Chondrocyte (in vitro differentiated cells): ENCODE measurements at regions not wholly inside any gene's neighbourhood (a gene's known extent, or its start where the extent isn't known, plus 50 kb on each side); places are given as distances from the start of the nearest gene placed in this dataset.

Experiments
- DNase-seq: peaks from one replicate; pipeline ENCODE4 v3.0.0; 2021; ENCODE audit warnings: mixed read lengths, low spot score
- H3K27ac Mint-ChIP-seq: one replicate; pipeline ENCODE4 v1.8.0; 2021; ENCODE audit warnings: mild to moderate bottlenecking, moderate library complexity, mixed read lengths; ENCODE audit not compliant: unreplicated experiment
- H3K27me3 Mint-ChIP-seq: 2 replicates; pipeline ENCODE4 v1.8.0; 2021; ENCODE audit warnings: low read depth, mixed read lengths
- H3K36me3 Mint-ChIP-seq: 2 replicates; pipeline ENCODE4 v1.8.0; 2021; ENCODE audit warnings: low read depth, mixed read lengths
- H3K4me1 Mint-ChIP-seq: 2 replicates; pipeline ENCODE4 v1.8.0; 2021; ENCODE audit warnings: low read depth, mild to moderate bottlenecking, mixed read lengths
- H3K4me3 Mint-ChIP-seq: one replicate; pipeline ENCODE4 v1.8.0; 2021; ENCODE audit warnings: mild to moderate bottlenecking, moderate library complexity, mixed read lengths; ENCODE audit not compliant: unreplicated experiment
- H3K9me3 Mint-ChIP-seq: 2 replicates; pipeline ENCODE4 v1.8.0; 2021; ENCODE audit warnings: low read depth, mixed read lengths
- CTCF ChIP-seq: fragments of 200-600 bp; sonication (generic); IDR thresholded peaks from 2 replicates; pipeline ENCODE4 v1.5.0; 2021; ENCODE audit warnings: antibody characterized with exemption, mild to moderate bottlenecking, moderate library complexity

DNA sequence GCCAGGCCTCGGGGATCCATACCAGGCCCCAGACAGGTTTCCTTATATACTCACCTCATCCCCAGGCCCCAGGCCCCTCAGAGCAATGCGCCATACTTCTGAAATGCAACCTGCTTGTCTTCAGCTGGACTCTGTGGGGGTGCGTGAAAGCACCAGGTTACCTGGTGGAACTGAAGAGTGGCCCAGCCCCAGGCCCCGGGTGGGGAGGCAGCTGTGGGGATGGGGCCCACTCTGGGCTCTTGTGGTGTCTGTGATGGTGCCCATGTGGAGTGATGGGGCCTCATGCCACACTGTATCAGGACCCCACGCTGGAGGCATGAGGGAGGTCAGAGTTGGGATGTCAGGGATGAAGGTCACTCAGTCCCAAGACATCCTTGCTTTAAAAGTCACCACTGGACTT is 999.0 kb downstream of the BRD1 start:
- Mint-ChIP-seq H3K36me3 (peaks cover 2% of the 10 kb centered on the region), H3K27ac (no peak overlapping the region), H3K27me3 (no peaks in the 10 kb centered on the region), H3K9me3 (peaks cover 29% of the 10 kb centered on the region), H3K4me3 (no peak overlapping the region), H3K4me1 (no peaks in the 10 kb centered on the region)
- no peak for TF ChIP-seq CTCF
- DNase-seq, result peak; percentile 75

DNA sequence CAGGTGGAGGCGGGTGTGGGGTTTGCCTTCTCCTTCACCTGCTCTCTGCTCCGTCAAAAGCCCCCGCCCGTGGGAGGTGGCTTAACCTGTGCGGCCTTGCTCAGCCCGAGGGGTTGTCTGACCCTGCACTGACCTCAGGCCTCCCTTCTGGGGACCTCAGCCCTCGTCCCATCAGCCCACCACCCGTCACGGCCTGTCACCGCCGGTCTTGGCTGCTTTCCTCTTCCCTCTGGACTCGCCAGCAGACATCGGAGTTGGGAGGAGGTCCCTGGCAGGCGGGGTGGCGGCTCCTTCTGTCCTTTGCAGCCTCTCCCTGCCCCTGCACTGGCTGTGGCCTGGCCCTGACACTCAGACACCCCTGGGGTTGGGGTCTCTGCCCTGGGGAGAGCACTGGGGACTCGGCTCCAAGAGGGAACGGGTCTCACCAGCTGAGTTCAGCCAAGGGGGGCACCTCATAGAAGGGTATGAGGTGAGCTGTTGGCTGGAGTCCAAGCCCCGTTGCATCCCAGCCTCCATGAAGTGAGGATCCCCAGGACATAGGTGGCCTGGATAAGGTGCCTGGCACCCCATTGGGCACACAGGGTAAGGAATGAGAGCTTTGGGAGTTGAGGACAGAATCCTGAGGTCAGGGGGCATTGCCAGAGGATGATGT is 999.6 kb downstream of the BRD1 start:
- Mint-ChIP-seq H3K4me1 (no peaks in the 10 kb centered on the region), H3K9me3 (peaks cover 26% of the 10 kb centered on the region), H3K36me3 (peaks cover 2% of the 10 kb centered on the region), H3K27me3 (no peaks in the 10 kb centered on the region), H3K4me3 (no peak overlapping the region), H3K27ac (no peak overlapping the region)
- TF ChIP-seq CTCF, result no peak
- DNase-seq, result peak; percentile 92

DNA sequence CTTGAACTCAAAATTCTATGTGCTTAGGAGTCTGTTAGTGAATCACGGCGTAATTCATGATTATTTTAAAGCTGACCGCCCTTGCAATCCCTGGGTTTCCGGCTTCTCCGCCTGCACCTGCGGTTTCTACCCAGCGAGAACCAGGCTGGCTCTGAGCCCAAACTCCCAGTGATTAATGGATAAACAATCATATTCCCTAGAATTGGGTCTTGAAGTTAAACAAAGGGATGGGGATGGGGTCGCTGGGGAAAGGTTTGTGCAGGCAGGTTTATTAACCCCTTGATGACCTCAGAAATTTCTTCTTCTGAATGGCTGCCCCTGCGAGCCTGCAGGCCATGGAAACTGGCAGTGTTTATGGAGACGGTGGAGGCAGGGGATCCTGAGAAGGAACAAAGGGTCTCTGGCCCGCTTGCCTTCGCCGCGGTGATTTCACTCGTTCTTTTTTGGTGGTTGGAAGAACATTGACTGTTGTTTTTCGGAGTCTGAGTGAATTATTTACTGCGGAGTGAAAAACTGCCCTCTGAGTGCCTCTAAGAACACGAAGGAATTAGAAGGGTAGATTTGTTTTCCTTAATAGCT is 1000.3 kb downstream of the BRD1 start:
- peak; percentile 34 for DNase-seq
- TF ChIP-seq CTCF, result no peak
- no peak overlapping the region for H3K4me3 Mint-ChIP-seq
- no peak overlapping the region for H3K27ac Mint-ChIP-seq
- H3K9me3 Mint-ChIP-seq, result peaks cover 21% of the 10 kb centered on the region
- peaks cover 2% of the 10 kb centered on the region for H3K36me3 Mint-ChIP-seq
- H3K4me1 Mint-ChIP-seq, result no peaks in the 10 kb centered on the region
- H3K27me3 Mint-ChIP-seq, result no peaks in the 10 kb centered on the region

DNA sequence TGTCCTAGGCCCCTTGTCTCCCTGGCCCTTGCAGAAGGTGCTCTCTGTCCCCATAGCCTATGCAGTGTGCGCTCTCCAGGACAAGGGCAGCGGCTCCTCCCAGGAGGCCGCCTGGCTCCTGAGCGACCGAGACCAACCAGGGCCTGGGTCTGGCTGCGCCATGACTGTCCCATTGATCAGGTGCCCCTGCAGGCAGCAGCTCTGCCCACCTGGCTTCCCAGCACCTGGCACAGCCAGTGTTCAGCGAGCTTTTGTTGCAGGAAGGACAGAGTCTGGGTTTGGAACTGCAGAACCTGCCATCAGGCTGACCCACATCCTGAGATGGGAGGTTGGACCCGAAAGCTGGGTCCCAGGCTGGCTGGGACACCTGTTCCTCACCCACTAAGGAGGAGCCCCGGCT is 1001.1 kb downstream of the BRD1 start:
- DNase-seq, result peak; percentile 68
- H3K27me3 Mint-ChIP-seq, result no peaks in the 10 kb centered on the region
- no peak overlapping the region for H3K4me3 Mint-ChIP-seq
- H3K36me3 Mint-ChIP-seq, result peaks cover 2% of the 10 kb centered on the region
- no peak for TF ChIP-seq CTCF
- no peaks in the 10 kb centered on the region for H3K4me1 Mint-ChIP-seq
- H3K27ac Mint-ChIP-seq, result no peak overlapping the region
- H3K9me3 Mint-ChIP-seq, result peaks cover 15% of the 10 kb centered on the region

GRCh38 chr22:48825802-48826520 is 1001.7 kb downstream of the BRD1 start:
- Mint-ChIP-seq H3K4me3 (no peak overlapping the region), H3K36me3 (peaks cover 2% of the 10 kb centered on the region), H3K4me1 (no peaks in the 10 kb centered on the region), H3K27ac (no peak overlapping the region), H3K9me3 (peaks cover 9% of the 10 kb centered on the region), H3K27me3 (no peaks in the 10 kb centered on the region)
- no peak for TF ChIP-seq CTCF
- DNase-seq, result peak; percentile 88
